SK-N-SH treated with all-trans-retinoic acid at 6 μM for 48 hours (cell line): ENCODE measurements at regions not wholly inside any gene's neighbourhood (a gene's known extent, or its start where the extent isn't known, plus 50 kb on each side); places are given as distances from the start of the nearest gene placed in this dataset.

Experiments used
- GLIS3 ChIP-seq: fragments of 250-450 bp; sonication (Bioruptor Pico); IDR thresholded peaks from 2 replicates; pipeline ENCODE4 v1.5.0; 2020; ENCODE audit warnings: mild to moderate bottlenecking, moderate library complexity
- PATZ1 ChIP-seq: fragments of 250-450 bp; sonication (Bioruptor Pico); IDR thresholded peaks from 2 replicates; pipeline ENCODE4 v1.8.0; 2020; ENCODE audit warnings: mild to moderate bottlenecking, moderate library complexity, borderline replicate concordance

- TF ChIP-seq GLIS3 (CRISPR knock-in tag) = no peak
- no peak for TF ChIP-seq PATZ1 (CRISPR knock-in tag)
Measured at GRCh38 chr12:29086325-29087271, 62.5 kb upstream of the FAR2 start.
